GM21825 (cell line): ENCODE measurements at regions not wholly inside any gene's neighbourhood (a gene's known extent, or its start where the extent isn't known, plus 50 kb on each side); places are given as distances from the start of the nearest gene placed in this dataset.

Experiments used
- ATAC-seq: cut with Tn5 transposase; IDR thresholded peaks from one replicate; pipeline ENCODE4 v1.9.1; 2021; ENCODE audit warnings: mild to moderate bottlenecking, moderate library complexity; ENCODE audit not compliant: unreplicated experiment

GRCh38 chr2:234438305-234438977, 58.4 kb downstream of the ARL4C start:
- no peak for ATAC-seq

GRCh38 chr2:234437642-234438304, 59.1 kb downstream of the ARL4C start:
- no peak for ATAC-seq

GRCh38 chr2:234436482-234436837, 60.4 kb downstream of the ARL4C start:
- ATAC-seq = no peak

- ATAC-seq = no peak
These were observed 60.9 kb downstream of the ARL4C start for GRCh38 chr2:234435836-234436481.

- no peak for ATAC-seq
These were observed 63.7 kb downstream of the ARL4C start for GRCh38 chr2:234433201-234433600.

- no peak for ATAC-seq
These were observed 66.0 kb downstream of the ARL4C start for GRCh38 chr2:234430871-234431270.

GRCh38 chr2:234429265-234429664, 67.6 kb downstream of the ARL4C start:
- no peak for ATAC-seq

GRCh38 chr2:234427081-234428061, 69.5 kb downstream of the ARL4C start:
- no peak for ATAC-seq

- no peak for ATAC-seq
These were observed 70.3 kb downstream of the ARL4C start for GRCh38 chr2:234426616-234427015.

GRCh38 chr2:234425639-234426603, 71.0 kb downstream of the ARL4C start:
- peak; percentile 80 for ATAC-seq

- no peak for ATAC-seq
These were observed 73.0 kb downstream of the ARL4C start for GRCh38 chr2:234423884-234424283.

- ATAC-seq = no peak
These were observed 73.9 kb downstream of the ARL4C start for GRCh38 chr2:234422981-234423431.

- no peak for ATAC-seq
These were observed 74.6 kb downstream of the ARL4C start for GRCh38 chr2:234422273-234422732.

GRCh38 chr2:234420408-234420807, 76.5 kb downstream of the ARL4C start:
- ATAC-seq = no peak

GRCh38 chr2:234419726-234420125, 77.2 kb downstream of the ARL4C start:
- no peak for ATAC-seq

- ATAC-seq = no peak
These were observed 81.2 kb downstream of the ARL4C start for GRCh38 chr2:234415706-234416105.

GRCh38 chr2:234414596-234414995, 82.3 kb downstream of the ARL4C start:
- ATAC-seq = no peak

- ATAC-seq = no peak
These were observed 84.2 kb downstream of the ARL4C start for GRCh38 chr2:234412726-234413125.

- peak; percentile 90 for ATAC-seq
These were observed 85.1 kb downstream of the ARL4C start for GRCh38 chr2:234411793-234412192.

GRCh38 chr2:234410526-234410925, 86.4 kb downstream of the ARL4C start:
- ATAC-seq = no peak
